ENCODE measurements at regions not wholly inside any gene's neighbourhood (a gene's known extent, or its start where the extent isn't known, plus 50 kb on each side); places are given as distances from the start of the nearest gene placed in this dataset.

DNA sequence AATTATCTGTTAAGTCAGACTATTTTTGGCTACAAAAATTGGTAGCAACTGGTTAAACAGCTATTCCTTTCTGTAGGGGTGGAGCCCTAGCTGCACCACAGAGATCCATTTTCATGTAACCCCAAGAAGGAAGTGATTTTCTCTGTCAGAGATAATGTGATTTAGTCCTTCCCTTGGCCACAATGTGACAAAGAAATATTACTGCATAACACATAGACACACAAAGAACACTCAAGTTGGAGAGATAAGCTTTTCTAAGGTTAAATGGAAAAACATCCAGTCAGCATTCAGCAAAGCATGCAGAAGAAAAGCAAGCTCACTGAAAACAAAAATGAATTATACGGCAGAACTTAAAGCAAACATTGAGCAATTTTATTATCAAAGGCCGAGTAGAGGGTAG is 227.8 kb upstream of the CDH9 start:
- TF ChIP-seq, protein P1, sequence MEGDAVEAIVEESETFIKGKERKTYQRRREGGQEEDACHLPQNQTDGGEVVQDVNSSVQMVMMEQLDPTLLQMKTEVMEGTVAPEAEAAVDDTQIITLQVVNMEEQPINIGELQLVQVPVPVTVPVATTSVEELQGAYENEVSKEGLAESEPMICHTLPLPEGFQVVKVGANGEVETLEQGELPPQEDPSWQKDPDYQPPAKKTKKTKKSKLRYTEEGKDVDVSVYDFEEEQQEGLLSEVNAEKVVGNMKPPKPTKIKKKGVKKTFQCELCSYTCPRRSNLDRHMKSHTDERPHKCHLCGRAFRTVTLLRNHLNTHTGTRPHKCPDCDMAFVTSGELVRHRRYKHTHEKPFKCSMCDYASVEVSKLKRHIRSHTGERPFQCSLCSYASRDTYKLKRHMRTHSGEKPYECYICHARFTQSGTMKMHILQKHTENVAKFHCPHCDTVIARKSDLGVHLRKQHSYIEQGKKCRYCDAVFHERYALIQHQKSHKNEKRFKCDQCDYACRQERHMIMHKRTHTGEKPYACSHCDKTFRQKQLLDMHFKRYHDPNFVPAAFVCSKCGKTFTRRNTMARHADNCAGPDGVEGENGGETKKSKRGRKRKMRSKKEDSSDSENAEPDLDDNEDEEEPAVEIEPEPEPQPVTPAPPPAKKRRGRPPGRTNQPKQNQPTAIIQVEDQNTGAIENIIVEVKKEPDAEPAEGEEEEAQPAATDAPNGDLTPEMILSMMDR (IDR thresholded peaks at IDR 0.05; ENCODE audit: extremely low read depth in 1 of 2, insufficient read depth in 1 of 2, low read depth in 1 of 2, low read length in 2 of 2), result no peak
- no peak for TF ChIP-seq POLR2A (IDR thresholded peaks at IDR 0.05; ENCODE audit: low read depth, low read length)
- no peak for TF ChIP-seq POLR2AphosphoS5 (IDR thresholded peaks at IDR 0.05; ENCODE audit: insufficient read depth, low read depth, low read length)
- no peak for TF ChIP-seq FOS (IDR thresholded peaks at IDR 0.05; ENCODE audit: borderline replicate concordance, insufficient read depth, low read length)
- TF ChIP-seq, protein P2, sequence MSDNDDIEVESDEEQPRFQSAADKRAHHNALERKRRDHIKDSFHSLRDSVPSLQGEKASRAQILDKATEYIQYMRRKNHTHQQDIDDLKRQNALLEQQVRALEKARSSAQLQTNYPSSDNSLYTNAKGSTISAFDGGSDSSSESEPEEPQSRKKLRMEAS (IDR thresholded peaks at IDR 0.05; ENCODE audit: insufficient read depth, insufficient read length), result no peak
- no peak for TF ChIP-seq EZH2 (IDR thresholded peaks at IDR 0.05; ENCODE audit: borderline replicate concordance, low read depth, low read length, severe bottlenecking)
- TF ChIP-seq MYC (IDR thresholded peaks at IDR 0.05; ENCODE audit: low read depth, low read length), result no peak

Measured in endothelial cell of umbilical vein (primary cell).